ENCODE measurements at regions not wholly inside any gene's neighbourhood (a gene's known extent, or its start where the extent isn't known, plus 50 kb on each side); places are given as distances from the start of the nearest gene placed in this dataset.
"Not testable (repeated sequence)": the region's sequence is repeated elsewhere in the genome, so short reads cannot be mapped to it uniquely, and the experiment has no call there.

DNA sequence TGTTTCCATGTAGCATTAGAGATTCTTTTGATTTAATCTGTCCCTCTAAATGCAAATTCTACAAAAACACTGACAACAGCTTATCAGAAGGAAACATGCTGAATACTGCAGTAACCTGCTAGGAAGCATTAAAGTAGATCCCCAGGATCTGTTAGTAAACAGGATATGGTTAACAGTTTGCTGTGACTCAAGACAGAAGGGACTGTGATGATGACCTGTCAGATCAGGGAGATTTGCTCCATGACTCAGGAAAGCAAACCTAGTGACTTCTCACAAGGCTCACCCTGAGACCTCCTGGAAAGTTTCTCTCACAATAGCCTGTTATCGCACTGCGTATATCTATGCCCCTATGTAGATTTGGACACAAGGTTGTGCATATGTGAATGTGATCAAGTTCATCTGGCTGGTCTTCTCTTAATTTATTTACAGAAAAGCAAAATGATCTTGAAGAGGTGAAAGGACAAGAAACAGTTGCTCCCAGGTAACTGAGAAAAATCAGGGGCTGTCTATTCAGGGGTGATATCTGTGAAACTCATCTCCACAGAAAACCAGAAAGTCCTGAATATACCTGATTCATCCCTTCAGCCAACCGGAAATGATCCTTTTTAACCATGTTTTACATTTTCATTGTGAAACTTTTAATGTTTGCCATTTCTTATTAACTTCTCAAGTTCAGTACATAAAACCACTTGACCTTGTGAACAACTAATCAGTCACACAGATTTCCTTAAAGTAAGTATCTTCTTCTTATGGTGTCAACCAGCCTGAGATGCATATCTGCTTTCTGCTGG lies 333.1 kb upstream of the COX7C start:
- not testable (repeated sequence) for DNase-seq

DNA sequence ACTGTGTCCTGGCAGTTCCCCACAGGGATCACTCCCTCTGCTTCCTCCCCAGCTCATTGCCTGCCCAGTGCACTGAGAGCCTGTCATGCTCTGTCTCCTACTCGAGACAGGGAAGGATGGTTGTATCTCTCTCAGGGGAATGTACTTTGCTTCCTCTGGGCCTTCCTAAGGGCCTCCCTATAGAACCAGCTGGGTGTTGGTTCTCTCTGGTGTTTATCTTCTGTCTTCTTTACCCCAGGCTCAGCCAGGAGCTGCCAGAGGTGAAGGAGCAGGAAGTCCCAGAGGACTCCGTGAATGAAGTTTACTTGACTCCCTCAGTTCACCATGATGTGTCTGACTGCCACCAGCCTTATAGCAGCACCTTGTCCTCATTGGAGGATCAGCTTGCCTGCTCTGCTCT lies 330.3 kb upstream of the COX7C start:
- not testable (repeated sequence) for DNase-seq

DNA sequence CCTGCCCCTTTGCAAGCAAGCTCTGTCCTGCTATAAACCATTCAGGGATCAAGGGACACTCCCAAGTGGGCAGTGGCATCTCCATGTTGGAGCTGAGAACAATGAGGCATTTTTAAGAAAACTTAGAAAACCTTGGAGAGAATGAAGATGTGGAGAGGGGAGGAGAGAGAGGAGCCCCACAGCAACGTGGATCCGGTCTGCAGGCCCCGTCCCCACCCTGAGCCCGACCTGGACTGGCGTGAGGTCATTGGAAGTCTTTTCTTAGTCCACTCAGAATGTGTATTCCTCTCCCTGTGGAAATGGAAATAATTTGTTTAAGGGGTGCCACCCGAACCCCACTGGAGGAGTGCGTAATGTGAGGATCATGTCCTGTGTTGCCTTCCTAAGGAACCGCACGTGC lies 328.0 kb upstream of the COX7C start:
- DNase-seq, result not testable (repeated sequence)

DNA sequence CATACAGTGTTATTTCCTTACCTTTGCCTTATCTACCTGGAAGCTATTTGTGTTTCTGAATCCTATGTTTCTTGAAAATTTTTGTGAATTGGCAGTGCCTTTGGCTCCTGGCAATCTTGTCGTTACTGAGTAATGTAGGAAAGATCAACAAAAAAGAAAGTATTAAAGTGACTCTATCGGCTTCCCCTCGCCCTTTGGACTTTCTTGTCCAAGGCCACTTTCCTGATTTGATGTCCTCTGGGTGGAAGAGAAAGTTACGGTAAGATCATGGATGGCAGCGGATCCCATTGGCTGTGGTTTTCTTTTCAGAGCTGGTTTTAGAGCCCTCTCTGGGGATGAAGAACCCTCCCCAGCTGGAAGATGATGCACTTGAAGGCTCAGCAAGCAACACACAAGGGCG lies 324.9 kb upstream of the COX7C start:
- not testable (repeated sequence) for DNase-seq

DNA sequence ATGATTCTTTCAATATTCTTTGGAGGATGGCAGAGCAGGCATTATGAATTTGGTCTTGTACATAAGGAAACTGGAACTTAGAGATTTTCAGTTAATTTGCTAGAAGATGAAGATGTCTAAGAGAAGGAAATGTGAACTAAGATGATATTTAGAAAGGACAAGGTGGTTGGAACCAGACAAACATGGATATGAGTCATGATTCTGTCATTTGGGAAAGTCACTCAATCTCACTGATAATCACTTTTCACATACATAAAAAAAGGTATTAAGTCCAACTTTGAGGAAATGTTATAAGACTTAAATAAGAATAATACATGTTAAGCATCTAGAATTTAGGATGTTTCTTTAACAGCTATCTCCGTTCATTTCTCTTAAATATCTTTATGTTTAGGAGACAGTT lies 315.1 kb upstream of the COX7C start:
- not testable (repeated sequence) for DNase-seq

DNA sequence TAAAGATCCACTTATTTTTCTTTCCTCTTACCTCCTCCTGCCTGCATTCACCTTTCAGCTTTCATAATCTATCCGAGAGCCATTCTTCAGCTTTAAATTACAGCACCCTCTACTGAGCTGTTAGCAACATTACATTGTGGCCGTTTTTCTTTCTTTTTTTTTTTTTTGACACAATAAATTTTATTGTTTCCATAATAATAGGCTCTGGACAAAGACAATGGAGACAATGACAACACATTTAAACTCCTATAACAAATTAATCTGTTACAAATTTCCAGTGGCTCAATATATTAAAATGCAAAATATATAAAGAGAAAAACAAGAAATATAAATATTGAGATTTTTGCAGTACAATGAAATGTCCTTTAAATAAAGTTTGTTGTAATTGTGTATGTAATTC lies 312.7 kb upstream of the COX7C start:
- not testable (repeated sequence) for DNase-seq

DNA sequence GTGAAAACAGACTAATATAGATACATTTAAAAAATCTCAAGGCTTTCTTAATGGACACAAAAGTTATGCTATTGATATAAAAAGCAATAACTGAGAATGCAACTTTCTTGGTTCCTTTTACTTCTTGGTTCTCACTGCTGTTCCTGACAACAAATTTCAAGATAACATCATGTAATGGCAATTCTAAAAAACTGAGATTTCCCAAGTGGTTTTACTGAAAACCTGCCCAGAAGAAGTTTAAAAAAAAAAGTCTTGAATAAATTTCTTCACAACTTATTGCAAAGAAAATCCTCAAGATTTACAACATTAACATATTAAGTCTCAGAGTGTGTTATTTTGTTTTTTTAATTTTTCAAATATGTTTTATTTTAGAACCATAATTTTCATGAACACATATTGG lies 302.8 kb upstream of the COX7C start:
- DNase-seq, result no peak

DNA sequence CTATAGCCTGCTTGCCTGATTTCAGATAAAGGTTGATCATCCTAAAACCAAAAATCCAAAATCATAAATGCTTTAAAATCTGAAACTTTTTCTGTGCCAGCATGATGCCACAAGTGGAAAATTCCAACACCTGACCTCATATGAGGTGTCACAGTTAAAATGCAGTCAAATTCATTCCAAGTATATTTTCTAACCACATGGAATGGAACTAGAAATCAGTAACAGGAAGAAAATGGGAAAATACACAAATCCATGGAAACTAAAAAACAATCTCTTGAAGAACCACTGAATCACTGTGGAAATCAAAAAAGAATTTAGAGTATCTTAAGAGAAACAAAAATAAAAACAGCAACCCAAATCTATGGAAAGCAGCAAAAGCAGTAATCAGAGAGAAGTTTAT lies 297.5 kb upstream of the COX7C start:
- no peak for DNase-seq

DNA sequence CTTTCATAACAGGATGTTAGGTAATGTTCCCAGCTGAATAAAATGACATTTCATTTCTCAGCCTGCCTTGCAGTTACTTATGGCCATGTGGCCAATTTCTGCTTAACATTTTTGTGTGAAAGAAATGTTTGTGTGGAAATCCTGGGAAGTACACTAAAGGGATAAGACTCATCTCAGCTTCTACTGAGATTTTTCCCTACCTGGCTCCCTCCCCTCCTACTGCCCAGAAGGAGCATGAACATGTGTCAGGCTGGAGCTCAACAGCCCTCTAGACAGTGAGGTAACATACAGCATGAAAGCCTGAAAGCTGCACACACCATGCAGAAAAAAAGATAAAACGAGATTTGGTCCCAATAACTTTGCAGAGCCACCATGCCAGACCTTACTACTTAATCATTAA lies 288.4 kb upstream of the COX7C start:
- DNase-seq, result no peak

DNA sequence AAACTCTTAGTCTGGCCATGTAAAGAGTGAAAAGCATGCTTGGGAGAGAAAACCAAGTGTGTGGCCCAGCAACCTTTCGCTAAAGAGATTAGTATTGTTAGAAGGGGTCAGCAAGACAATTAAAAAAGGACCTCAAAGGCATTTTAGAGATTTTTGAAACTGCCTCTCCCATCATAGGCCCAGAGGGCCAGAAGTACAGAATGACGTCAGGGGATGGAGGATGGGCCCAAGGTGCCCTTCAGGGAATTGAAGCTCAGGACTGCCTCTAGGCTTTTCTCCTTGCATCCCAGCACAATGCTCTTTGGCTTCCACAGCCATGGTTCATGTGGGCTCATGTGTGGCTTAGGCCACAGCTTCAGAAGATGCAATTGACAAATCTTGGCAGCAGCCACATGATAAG lies 287.0 kb upstream of the COX7C start:
- DNase-seq, result no peak

DNA sequence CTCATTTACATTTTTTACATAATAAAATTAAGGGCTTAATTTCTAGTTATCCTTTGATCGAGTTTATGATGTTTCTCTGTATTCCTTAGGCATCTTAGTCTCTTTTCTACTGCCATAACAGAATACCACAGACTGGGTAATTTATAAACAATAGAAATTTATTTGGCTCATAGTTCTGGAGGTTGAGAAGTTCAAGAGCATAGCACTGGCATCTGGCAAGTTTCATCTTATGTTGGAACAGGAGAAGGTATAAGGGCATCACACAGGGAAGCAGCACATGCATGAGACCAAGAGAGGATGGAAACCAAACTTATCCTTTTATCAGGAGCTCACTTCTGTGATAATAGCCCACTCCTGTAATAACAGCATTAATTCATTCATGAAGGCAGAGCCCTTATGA lies 284.9 kb upstream of the COX7C start:
- DNase-seq, result no peak

DNA sequence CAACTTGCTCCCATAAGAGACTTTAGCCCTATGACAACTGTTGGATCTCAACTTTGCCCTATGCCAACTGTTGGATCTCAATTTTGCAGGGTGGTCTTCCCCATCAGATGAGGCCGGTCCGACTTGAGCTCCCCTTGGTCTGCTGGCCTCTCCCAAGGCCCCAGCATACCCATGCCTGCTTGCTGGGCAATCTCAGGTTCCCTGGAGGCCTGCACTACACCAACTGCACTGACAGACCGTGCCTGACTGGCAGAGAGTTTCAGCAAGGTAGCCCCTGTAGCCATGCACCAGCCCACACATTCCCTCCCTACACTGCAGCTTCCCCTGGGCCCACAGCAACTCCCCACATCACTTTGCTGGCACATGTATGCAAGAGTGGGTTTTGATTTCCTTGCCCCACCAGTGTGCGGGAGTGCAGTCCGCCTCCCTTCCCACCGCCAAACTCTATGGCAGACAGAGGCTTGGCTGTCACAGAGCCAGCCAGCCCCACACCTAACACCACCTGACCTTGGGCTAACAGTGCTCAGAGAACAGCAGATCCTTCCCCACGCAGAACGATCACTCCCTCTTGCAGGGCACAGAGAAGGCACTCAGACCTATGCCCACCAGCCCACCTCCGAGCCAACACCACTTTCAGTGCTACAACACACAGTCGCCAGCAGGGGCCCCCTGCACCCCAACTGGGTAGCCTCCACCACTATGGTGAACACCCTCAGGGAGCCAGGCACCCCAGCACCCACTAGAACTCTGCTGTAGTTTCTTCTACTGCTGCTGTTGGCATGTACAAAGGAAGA lies 279.9 kb upstream of the COX7C start:
- DNase-seq, result no peak

DNA sequence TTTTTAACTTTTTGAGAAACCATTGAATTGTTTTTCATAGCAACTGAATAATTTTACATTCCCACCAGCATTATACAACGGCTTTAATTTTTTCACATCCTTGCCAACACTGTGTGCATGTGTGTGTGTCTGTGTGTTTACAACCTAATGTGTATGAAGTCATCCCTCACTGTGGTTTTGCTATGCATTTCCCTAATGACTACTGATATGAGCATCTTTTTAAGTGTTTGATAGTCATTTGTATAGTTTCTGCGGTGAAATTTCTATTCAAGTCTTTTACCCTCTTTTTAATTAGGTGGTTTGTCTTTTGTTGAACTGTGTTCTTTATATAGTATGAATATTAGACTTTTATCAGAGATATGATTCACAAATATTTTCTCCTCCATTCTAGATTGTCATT lies 263.1 kb upstream of the COX7C start:
- DNase-seq, result no peak

DNA sequence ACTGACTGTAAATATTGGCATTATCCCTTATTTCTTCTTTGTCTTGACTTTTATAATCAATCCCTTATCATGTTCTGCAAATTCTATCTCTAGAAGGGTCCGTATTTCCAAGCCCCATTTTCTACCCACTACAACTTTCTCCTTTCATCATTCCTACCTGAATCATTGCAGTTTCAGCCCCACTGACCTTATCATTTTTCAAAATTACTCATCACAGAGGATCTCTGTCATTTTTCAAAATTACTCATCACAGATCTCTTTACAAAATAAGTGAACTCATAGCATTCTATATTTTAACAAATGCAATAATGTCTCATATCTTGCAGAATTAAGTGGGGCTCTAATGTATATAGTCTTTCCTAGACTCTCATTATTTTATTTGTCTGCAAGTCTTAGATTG lies 256.9 kb upstream of the COX7C start:
- no peak for DNase-seq

DNA sequence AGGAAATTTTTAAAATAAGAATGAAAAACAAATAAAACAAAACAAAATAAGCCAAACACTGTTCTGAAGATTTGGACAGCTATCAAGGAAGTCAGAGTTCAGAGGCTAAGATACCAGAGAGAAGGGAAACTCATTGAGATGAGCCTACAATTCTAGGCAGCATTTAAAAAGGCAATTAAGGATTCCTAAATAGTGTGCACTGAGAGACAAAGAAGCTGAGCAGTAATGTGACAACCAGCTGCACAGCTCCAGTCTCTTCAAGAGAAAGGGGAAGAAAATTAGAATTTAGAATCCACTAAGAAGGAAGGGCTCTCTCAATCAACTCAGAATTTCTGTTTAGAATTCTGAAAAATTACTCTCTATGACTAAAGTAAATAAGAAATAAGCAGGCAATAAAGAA lies 246.7 kb upstream of the COX7C start:
- no peak for DNase-seq

DNA sequence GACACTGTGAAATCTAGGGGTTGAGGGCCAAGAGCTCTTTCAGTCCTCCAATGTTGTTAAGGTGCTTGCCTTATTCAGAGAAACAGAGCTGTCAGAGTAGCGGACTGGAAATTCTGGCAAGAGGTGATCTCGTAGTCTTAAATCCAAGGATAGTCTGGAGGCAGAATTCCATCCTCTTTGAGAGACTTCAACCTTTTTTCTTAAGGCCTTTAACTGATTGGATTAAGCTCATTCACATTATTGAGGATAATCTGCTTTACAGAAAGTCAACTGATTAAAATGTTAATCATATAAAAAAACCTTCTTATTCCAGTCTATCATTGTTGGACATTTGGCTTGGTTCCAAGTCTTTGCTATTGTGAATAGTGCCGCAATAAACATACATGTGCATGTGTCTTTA lies 243.1 kb upstream of the COX7C start:
- DNase-seq, result no peak

DNA sequence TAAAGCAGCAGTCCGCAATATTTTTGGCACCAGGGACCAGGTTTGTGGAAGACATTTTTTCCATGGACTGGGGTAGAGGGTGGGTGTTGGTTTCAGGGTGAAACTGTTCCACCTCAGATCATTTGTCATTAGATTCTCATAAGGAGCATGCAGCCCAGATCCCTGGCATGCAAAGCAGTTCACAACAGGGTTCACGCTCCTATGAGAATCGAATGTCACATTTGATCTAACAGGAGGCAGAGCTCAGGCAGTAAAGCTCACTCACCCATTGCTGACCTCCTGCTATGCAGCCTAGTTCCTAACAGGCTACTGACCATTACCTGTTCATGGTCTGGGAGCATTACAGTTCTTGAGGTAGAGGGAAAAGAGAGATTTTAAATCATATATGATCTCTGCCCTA lies 241.5 kb upstream of the COX7C start:
- no peak for DNase-seq

DNA sequence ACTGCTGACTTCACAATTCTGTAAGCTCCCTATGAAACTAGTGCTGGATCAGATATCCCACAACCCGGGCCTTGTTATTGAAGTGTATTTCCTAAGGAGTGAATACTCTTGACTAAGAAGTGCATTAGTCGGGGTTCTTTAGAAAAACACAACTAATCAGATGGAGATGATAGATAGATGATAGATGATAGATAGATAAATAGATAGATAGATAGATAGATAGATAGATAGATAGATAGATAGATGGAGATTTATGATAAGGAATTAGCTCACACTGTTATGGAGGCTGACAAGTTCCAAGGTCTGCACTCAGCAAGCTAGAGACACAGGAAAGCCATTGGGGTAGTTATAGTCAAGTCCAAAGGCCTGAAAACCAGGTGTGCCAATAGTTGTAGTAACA lies 214.6 kb upstream of the COX7C start:
- DNase-seq, result no peak

DNA sequence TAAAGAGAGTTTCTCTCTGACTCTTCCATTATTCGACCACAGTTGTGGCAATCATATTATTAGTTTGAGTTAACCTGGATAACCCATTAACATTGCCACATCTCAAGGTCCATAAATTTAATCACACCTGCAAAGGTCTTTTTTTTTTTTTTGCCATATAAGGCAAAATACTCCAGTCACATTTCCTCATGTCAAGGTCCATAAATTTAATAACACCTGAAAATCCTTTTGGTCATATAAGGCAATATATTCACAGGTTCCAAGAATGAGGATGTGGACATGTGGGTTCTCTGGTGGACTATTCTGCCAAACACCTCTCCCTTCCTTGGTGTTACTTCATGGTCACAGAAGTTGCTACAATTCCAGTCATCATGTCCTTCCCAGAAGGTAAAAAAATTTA lies 213.5 kb upstream of the COX7C start:
- DNase-seq, result no peak

DNA sequence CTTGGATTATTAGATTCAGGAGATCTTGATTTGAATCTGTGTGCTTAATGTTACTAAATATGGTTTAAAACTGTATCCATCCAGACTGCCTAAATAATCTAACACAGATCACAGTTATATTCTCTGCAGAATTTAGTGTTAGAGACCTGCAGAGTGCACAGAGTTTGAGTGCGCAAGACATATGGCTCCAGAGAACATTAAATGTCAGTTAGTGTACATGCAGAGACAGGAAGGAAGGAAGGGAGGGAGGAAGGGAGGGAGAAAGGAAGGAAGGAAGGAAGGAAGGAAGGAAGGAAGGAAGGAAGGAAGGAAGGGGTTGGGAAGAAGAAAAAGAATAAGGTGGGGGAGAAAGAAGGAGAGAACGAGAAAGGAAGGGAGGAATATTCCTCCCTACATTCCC lies 210.0 kb upstream of the COX7C start:
- DNase-seq, result no peak

DNA sequence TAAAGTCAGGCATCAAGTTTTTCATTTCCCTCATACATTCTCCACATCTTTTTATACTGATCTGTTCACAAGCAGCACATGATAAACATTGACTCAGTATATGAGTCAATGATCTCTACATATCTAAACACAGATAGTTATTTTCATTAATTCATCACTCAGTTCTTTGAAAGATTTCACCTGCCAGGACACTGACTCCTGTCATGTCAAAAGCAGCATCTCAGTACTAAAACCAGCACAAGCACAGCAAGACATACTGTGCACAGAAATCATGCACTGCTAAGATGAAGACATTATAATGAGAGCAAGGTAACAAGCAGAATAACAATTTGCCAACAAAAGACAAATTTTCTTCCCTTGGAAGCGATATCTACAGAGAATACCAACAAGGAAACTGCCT lies 206.1 kb upstream of the COX7C start:
- no peak for DNase-seq

DNA sequence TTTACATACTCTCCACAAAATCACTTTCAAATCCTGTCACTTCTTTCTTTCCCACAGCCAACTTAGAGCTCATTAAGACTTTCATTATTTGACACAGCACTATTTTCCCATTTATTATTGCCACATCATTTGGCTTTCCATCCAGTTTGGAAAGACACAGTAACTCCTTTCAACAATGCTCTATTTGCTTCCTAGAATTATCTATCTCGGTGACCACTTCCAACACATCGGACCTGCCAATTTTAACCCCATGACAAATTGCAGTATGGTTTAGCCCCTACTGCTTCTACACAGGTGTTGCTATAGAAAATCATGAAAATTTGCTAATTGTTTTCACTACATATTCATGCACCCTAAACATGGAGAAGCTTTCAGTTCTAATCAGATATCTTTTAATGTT lies 190.6 kb upstream of the COX7C start:
- no peak for DNase-seq

DNA sequence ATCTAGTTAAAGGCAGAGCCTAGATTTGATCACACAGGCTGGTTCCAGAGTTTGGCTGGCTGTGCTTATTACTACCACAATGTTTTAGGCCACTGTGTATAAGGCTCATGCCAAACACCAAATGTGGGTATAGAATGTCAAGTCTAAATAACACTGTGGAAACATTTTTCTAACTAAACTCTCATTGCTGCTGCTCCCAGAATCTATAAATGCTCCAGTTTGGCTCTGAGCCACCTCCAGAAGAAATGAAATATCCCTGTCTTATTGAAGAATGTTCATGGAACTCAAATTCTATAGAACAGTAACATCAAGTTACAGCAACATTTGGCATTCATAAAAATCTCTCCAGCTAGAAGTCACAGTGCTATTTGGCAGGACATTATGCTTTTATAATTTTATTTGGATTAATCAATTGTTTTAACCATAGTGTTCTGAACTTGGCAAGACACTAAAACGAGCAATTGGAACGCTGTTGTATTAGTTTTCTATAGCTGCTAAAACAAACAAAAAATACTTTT lies 178.1 kb upstream of the COX7C start:
- DNase-seq, result no peak

DNA sequence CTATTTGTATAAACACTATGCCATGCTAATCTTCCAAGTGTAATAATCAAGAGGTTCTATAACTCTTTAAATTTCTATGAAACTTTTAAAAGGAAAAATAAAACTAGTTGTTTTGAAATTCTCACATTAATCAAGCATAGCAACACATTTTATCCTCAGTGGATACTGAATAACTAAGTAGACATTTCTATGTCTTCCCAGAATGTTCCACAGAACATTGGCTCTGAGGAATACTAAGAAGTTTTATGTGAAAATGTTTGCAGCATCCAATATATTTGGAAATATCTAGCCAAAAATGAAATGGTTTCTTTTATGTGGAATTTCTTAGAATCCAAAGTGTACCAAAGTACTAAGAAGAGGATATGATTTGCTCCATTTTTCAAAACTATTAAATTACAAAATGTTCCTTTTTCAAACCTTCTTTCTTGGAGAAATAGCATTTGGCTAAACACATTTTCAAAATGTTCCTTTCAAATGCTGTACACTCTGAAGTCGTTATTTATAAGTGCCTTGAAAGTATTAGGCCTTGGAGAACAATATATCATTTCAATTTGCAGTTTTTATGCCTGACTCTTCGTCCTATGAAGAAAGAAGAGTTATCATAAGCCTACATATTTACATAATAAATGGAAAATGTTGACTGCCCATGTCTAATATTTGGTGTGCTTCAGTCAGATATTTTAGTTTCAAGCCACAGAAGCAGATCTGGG lies 175.6 kb upstream of the COX7C start:
- DNase-seq, result no peak
